Ishikawa (cell line): ENCODE measurements at regions not wholly inside any gene's neighbourhood (a gene's known extent, or its start where the extent isn't known, plus 50 kb on each side); places are given as distances from the start of the nearest gene placed in this dataset.

Experiments used
- CEBPB ChIP-seq: IDR thresholded peaks from 2 replicates; pipeline ENCODE4 v1.6.1; 2012
- CREB1 ChIP-seq: IDR thresholded peaks from 2 replicates; pipeline ENCODE4 v1.6.1; 2012; ENCODE audit warnings: low read depth
- EGR1 ChIP-seq: IDR thresholded peaks from 2 replicates; pipeline ENCODE4 v1.6.1; 2012
- EP300 ChIP-seq: IDR thresholded peaks from 2 replicates; pipeline ENCODE4 v1.6.1; 2012; ENCODE audit warnings: borderline replicate concordance
- FOXM1 ChIP-seq: IDR thresholded peaks from 2 replicates; pipeline ENCODE4 v1.6.1; 2012; ENCODE audit warnings: low read depth, borderline replicate concordance
- NFIC ChIP-seq: IDR thresholded peaks from 2 replicates; pipeline ENCODE4 v1.6.1; 2012
- RAD21 ChIP-seq: IDR thresholded peaks from 2 replicates; pipeline ENCODE4 v1.6.1; 2012; ENCODE audit warnings: low read depth
- TAF1 ChIP-seq: IDR thresholded peaks from 2 replicates; pipeline ENCODE4 v1.6.1; 2012; ENCODE audit warnings: low read depth, mild to moderate bottlenecking
- TCF12 ChIP-seq: IDR thresholded peaks from 2 replicates; pipeline ENCODE4 v1.6.1; 2012; ENCODE audit warnings: low read depth
- TEAD4 ChIP-seq: IDR thresholded peaks from 2 replicates; pipeline ENCODE4 v1.6.1; 2012
- YY1 ChIP-seq: IDR thresholded peaks from 2 replicates; pipeline ENCODE4 v1.6.1; 2012; ENCODE audit warnings: low read depth
- ZBTB7A ChIP-seq: IDR thresholded peaks from 2 replicates; pipeline ENCODE4 v1.6.1; 2012; ENCODE audit warnings: low read depth
- TF ChIP-seq, protein P1 (sequence below): IDR thresholded peaks from 2 replicates; pipeline ENCODE4 v1.6.1; 2012
- TF ChIP-seq, protein P2 (sequence below): IDR thresholded peaks from 2 replicates; pipeline ENCODE4 v1.6.1; 2012
- TF ChIP-seq, protein P3 (sequence below): IDR thresholded peaks from 2 replicates; pipeline ENCODE4 v1.6.1; 2012; ENCODE audit warnings: low read depth, mild to moderate bottlenecking

DNA sequence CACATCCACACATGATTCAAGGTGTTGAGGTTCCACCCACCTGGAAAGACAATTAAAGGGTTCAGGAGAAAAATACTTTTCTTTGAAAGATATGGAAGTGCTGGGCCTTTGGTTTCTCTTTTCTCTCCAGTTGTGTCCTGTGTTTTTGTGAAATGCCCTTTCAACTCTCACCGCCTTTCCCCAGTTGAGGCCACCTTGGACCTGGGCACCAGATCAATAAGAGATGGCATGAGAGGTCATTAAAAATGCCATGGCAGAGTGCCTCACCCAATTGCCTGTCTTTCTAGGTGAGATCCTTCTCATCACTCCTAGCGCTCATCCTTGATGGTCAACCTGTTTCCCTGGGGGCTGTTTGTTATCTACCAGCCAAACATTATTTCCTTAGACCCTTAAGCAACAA, 453.9 kb downstream of the TSN start:
- no peak for TF ChIP-seq FOXM1
- TF ChIP-seq, protein P1, sequence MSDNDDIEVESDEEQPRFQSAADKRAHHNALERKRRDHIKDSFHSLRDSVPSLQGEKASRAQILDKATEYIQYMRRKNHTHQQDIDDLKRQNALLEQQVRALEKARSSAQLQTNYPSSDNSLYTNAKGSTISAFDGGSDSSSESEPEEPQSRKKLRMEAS: no peak
- no peak for TF ChIP-seq CREB1

DNA sequence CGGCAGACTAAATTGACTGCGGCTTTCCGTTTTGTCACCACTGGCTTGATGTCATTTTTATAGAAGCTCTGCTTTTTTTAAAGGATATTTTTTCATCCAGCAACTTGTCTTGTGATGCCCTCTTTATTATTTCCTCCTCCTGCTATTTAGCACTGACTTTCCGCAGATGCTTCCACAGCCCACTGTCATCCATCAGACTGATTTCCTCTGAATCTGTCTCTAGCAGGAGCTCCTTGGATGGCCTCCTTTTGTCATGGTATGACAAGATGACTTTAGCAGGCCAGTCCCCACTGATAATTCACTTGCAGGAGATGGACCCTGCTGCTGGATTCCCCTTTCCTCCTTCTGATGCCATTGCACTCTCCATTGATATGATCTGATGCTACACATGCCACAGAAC, 454.6 kb downstream of the TSN start:
- no peak for TF ChIP-seq FOXM1
- TF ChIP-seq, protein P1: no peak
- TF ChIP-seq TEAD4: no peak
- TF ChIP-seq, protein P2, sequence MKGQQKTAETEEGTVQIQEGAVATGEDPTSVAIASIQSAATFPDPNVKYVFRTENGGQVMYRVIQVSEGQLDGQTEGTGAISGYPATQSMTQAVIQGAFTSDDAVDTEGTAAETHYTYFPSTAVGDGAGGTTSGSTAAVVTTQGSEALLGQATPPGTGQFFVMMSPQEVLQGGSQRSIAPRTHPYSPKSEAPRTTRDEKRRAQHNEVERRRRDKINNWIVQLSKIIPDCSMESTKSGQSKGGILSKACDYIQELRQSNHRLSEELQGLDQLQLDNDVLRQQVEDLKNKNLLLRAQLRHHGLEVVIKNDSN: no peak
- TF ChIP-seq RAD21: no peak
- no peak for TF ChIP-seq NFIC
- TF ChIP-seq CREB1: no peak
- no peak for TF ChIP-seq EGR1
- TF ChIP-seq TCF12: no peak

DNA sequence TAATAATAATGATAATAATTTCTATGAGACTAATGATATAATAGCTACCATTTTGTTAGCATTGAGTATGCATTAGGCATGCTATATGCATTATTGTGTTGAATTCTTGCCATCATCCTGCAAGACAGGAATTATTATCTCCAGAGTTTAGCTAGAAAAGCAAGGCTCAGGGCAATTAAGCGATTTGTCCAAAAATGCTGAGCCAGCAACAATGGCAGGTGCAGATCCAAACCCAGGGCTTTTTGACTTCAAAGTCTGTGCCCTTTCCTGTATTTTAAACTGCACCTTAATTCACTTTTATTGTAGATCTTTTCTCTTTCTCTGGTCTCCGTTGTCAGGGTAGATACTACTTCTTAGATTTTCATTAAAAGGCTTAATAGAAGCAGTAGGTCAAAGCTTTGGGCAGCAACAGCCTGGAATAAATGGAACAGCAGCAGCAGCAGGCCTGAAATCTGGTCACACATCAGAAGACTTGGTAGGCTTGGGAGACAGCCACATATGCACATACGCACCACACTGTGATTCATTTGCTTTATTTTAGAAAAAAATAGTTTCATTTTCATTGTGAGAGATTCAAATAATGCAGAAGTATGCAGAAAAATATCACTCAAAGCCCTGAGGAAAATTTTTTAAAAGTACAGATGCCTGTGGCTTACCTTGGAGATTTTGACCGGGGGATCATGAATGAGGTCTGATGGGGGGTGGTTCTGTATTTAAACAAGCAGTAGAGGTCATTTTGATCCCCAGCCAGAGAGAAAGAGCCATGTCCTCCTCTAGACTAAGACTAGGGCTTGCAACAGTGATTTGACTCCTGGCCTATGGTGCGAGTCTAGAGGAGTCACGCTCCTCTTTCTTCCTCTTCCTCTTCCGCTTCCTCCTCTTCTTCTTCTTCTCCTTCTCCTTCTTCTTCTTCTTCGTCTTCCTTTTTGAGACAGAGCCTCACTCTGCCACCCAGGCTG, 455.7 kb downstream of the TSN start:
- no peak for TF ChIP-seq EGR1
- no peak for TF ChIP-seq YY1
- TF ChIP-seq NFIC: no peak
- TF ChIP-seq, protein P2: no peak
- TF ChIP-seq RAD21: no peak
- TF ChIP-seq CREB1: no peak
- no peak for TF ChIP-seq TCF12
- TF ChIP-seq, protein P3, sequence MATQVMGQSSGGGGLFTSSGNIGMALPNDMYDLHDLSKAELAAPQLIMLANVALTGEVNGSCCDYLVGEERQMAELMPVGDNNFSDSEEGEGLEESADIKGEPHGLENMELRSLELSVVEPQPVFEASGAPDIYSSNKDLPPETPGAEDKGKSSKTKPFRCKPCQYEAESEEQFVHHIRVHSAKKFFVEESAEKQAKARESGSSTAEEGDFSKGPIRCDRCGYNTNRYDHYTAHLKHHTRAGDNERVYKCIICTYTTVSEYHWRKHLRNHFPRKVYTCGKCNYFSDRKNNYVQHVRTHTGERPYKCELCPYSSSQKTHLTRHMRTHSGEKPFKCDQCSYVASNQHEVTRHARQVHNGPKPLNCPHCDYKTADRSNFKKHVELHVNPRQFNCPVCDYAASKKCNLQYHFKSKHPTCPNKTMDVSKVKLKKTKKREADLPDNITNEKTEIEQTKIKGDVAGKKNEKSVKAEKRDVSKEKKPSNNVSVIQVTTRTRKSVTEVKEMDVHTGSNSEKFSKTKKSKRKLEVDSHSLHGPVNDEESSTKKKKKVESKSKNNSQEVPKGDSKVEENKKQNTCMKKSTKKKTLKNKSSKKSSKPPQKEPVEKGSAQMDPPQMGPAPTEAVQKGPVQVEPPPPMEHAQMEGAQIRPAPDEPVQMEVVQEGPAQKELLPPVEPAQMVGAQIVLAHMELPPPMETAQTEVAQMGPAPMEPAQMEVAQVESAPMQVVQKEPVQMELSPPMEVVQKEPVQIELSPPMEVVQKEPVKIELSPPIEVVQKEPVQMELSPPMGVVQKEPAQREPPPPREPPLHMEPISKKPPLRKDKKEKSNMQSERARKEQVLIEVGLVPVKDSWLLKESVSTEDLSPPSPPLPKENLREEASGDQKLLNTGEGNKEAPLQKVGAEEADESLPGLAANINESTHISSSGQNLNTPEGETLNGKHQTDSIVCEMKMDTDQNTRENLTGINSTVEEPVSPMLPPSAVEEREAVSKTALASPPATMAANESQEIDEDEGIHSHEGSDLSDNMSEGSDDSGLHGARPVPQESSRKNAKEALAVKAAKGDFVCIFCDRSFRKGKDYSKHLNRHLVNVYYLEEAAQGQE: no peak
- no peak for TF ChIP-seq ZBTB7A

DNA sequence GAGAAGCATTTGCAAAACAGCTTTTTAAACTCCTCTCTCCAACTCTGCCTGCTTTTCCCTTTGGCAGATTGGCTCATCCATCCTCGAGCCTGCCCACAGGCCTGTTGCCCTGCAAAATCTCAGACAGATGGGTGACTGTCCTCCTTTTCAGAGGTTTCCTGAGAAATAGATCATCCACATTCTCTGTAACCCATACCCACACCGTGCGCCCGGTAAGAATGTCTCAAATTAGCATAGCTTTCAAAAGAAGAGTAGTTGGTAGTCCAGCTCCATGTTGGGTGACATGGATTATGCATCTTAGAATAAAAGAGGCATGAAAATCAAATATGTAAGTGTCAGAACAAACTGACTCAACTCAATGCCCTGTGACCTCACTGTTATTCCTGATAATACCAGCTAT, 457.9 kb downstream of the TSN start:
- no peak for TF ChIP-seq RAD21
- TF ChIP-seq ZBTB7A: no peak
- no peak for TF ChIP-seq YY1
- TF ChIP-seq TCF12: no peak

DNA sequence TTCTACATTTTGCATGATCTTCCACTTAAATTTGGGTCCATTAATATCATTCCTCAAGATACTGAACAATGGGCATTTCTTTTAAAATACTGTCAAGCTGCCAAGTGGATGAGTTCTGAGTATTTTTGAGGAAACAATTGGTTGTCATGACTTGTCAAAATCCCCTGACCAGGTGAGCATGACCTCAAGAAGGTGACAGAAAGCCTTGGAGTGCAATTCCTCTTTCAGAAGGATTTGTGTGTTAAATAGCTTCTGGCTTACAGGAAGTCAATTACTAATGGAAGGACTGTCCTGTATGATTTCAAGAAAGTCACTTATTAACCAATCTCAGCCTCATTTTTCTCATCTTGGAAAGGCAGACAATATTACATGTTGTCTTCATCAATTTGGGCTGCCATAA, 460.6 kb downstream of the TSN start:
- TF ChIP-seq CREB1 (no peak), FOXM1 (no peak), ZBTB7A (no peak), TAF1 (no peak), TEAD4 (no peak), EGR1 (no peak), RAD21 (no peak), EP300 (no peak), YY1 (no peak), NFIC (no peak)
- TF ChIP-seq, protein P1: no peak
- TF ChIP-seq, protein P3: no peak
- TF ChIP-seq, protein P2: no peak

DNA sequence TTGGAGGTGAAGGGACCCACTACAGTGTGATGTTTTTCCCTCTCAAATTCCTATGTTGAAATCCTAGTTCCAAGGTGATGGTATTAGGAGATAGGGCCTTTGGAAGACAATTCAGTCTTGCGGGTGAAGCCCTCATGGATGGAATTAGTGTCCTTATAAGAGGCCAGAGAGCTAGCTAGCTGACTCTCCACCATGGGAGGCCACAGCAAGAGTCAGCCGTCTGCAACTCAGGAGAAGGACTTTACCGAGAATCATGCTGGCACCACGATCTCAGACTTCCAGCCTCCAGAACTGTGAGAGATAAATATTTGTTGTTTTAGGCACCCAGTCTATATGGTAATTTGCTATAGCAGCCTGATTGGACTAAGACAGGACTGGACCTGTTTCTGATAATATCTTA, 461.4 kb downstream of the TSN start:
- TF ChIP-seq CEBPB (no peak), EP300 (no peak), CREB1 (no peak), TAF1 (no peak), YY1 (no peak), NFIC (no peak), EGR1 (no peak), RAD21 (no peak), TEAD4 (no peak), ZBTB7A (no peak)
- TF ChIP-seq, protein P2: no peak
- TF ChIP-seq, protein P1: no peak
